ENCODE measurements at regions not wholly inside any gene's neighbourhood (a gene's known extent, or its start where the extent isn't known, plus 50 kb on each side); places are given as distances from the start of the nearest gene placed in this dataset.
A peak's percentile ranks its signal among the peaks of the same experiment; 100 is the strongest.

DNA sequence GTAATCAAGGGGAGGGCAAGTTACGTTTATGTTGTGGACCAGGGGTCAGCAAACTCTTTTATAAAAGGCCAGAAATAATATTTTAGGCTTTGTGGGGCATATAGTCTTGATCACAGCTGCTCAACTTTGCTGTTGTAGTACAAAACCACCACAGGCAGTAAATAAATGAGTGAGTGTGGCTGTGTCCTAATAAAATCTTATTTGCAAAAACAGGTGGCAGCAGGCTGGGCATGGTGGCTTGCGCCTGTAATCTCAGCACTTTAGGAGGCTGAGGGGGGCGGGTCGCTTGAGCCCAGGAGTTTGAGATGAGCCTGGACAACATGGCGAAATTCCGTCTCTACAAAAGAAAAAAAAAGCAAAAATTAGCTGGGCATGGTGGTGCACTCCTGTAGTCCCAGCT, 57.9 kb upstream of the NUP160 start:
- no peak overlapping the region for H2AFZ ChIP-seq (ENCODE audit: low read length)
- H3K4me2 ChIP-seq (ENCODE audit: low read depth, low read length, poor library complexity, severe bottlenecking) = no peak overlapping the region

GRCh38 chr11:47905358-47906059, 57.4 kb upstream of the NUP160 start:
- no peak overlapping the region for H3K27ac ChIP-seq (ENCODE audit: low read length)

More for the DNA sequence above, 57.9 kb upstream of the NUP160 start:
- H3K27me3 ChIP-seq (ENCODE audit: low read length) = no peaks in the 10 kb centered on the region
- H3K27ac ChIP-seq (ENCODE audit: low read length) = no peak overlapping the region
- no peak overlapping the region for H3K4me3 ChIP-seq (ENCODE audit: low read length)
- no peaks in the 10 kb centered on the region for H3K36me3 ChIP-seq (ENCODE audit: insufficient read depth, low read length)
- no peaks in the 10 kb centered on the region for H3K4me1 ChIP-seq (ENCODE audit: low read length)
- no peak overlapping the region for H3K9ac ChIP-seq (ENCODE audit: low read length)
- DNase-seq = no peak
- no peaks in the 10 kb centered on the region for H3K79me2 ChIP-seq (ENCODE audit: low read length)
- H3K9me3 ChIP-seq (ENCODE audit: low read length) = no peaks in the 10 kb centered on the region
- no peaks in the 10 kb centered on the region for H3K9me2 ChIP-seq (replicated peaks; ENCODE audit: insufficient read depth, low read length)
- H4K20me1 ChIP-seq (ENCODE audit: insufficient read depth, low read depth, low read length) = no peaks in the 10 kb centered on the region

DNA sequence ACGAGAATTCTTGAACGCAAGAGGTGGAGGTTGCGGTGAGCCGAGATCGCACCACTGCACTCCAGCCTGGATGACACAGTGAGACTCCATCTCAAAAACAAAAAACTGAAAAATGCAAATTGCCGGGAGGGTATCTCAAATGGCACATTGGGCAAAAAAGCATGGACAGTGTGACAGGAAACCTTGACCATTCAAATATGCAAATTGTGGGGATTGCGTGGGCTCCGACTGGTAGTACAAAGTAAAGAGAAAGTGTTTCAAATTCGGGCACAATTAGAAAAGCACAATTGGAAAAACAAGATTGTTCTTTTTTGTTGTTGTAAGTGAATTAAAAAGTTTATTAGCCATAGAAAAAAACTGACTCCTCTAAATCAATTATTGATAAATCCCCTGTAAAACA, 56.7 kb upstream of the NUP160 start:
- no peaks in the 10 kb centered on the region for H3K9me2 ChIP-seq (replicated peaks; ENCODE audit: insufficient read depth, low read length)
- no peak overlapping the region for H3K9ac ChIP-seq (ENCODE audit: low read length)

More at GRCh38 chr11:47905358-47906059, 57.4 kb upstream of the NUP160 start:
- Histone ChIP-seq H3K4me3 (ENCODE audit: low read length) (no peak overlapping the region), H3K36me3 (ENCODE audit: insufficient read depth, low read length) (no peaks in the 10 kb centered on the region), H3K9me2 (replicated peaks; ENCODE audit: insufficient read depth, low read length) (no peaks in the 10 kb centered on the region), H4K20me1 (ENCODE audit: insufficient read depth, low read depth, low read length) (no peaks in the 10 kb centered on the region), H3K27me3 (ENCODE audit: low read length) (no peaks in the 10 kb centered on the region), H3K9me3 (ENCODE audit: low read length) (no peaks in the 10 kb centered on the region), H3K4me1 (ENCODE audit: low read length) (peaks cover 3% of the 10 kb centered on the region), H3K79me2 (ENCODE audit: low read length) (no peaks in the 10 kb centered on the region), H3K9ac (ENCODE audit: low read length) (no peak overlapping the region), H3K4me2 (ENCODE audit: low read depth, low read length, poor library complexity, severe bottlenecking) (no peak overlapping the region), H2AFZ (ENCODE audit: low read length) (no peak overlapping the region)
- DNase-seq = no peak

GRCh38 chr11:47904048-47904447, 55.9 kb upstream of the NUP160 start:
- Histone ChIP-seq H3K4me2 (ENCODE audit: low read depth, low read length, poor library complexity, severe bottlenecking) (no peak overlapping the region), H3K9me3 (ENCODE audit: low read length) (no peaks in the 10 kb centered on the region), H3K4me1 (ENCODE audit: low read length) (peaks cover 17% of the 10 kb centered on the region), H3K4me3 (ENCODE audit: low read length) (no peak overlapping the region), H4K20me1 (ENCODE audit: insufficient read depth, low read depth, low read length) (no peaks in the 10 kb centered on the region), H3K9ac (ENCODE audit: low read length) (no peak overlapping the region), H3K27me3 (ENCODE audit: low read length) (no peaks in the 10 kb centered on the region), H2AFZ (ENCODE audit: low read length) (no peak overlapping the region), H3K36me3 (ENCODE audit: insufficient read depth, low read length) (no peaks in the 10 kb centered on the region), H3K79me2 (ENCODE audit: low read length) (no peaks in the 10 kb centered on the region), H3K9me2 (replicated peaks; ENCODE audit: insufficient read depth, low read length) (no peaks in the 10 kb centered on the region), H3K27ac (ENCODE audit: low read length) (no peak overlapping the region)
- DNase-seq = no peak

More for the DNA sequence above, 56.7 kb upstream of the NUP160 start:
- H3K27ac ChIP-seq (ENCODE audit: low read length) = no peak overlapping the region
- no peaks in the 10 kb centered on the region for H4K20me1 ChIP-seq (ENCODE audit: insufficient read depth, low read depth, low read length)
- no peak overlapping the region for H3K4me3 ChIP-seq (ENCODE audit: low read length)
- H3K4me1 ChIP-seq (ENCODE audit: low read length) = peaks cover 10% of the 10 kb centered on the region
- no peak overlapping the region for H2AFZ ChIP-seq (ENCODE audit: low read length)
- no peaks in the 10 kb centered on the region for H3K27me3 ChIP-seq (ENCODE audit: low read length)
- H3K36me3 ChIP-seq (ENCODE audit: insufficient read depth, low read length) = no peaks in the 10 kb centered on the region
- no peaks in the 10 kb centered on the region for H3K9me3 ChIP-seq (ENCODE audit: low read length)
- DNase-seq = no peak
- no peak overlapping the region for H3K4me2 ChIP-seq (ENCODE audit: low read depth, low read length, poor library complexity, severe bottlenecking)
- no peaks in the 10 kb centered on the region for H3K79me2 ChIP-seq (ENCODE audit: low read length)

- Histone ChIP-seq H3K9ac (ENCODE audit: low read length) (no peak overlapping the region), H3K4me1 (ENCODE audit: low read length) (peaks cover 22% of the 10 kb centered on the region), H3K4me3 (ENCODE audit: low read length) (no peak overlapping the region; the same call in 1 of the 2 replicates), H3K36me3 (ENCODE audit: insufficient read depth, low read length) (no peaks in the 10 kb centered on the region), H4K20me1 (ENCODE audit: insufficient read depth, low read depth, low read length) (no peaks in the 10 kb centered on the region), H3K4me2 (ENCODE audit: low read depth, low read length, poor library complexity, severe bottlenecking) (peak overlapping the region; percentile 56), H3K27ac (ENCODE audit: low read length) (peak overlapping the region; percentile 68), H2AFZ (ENCODE audit: low read length) (0 out of 2 replicates have a peak overlapping the region, but pooled peaks have one; percentile 38), H3K9me3 (ENCODE audit: low read length) (no peaks in the 10 kb centered on the region), H3K79me2 (ENCODE audit: low read length) (no peaks in the 10 kb centered on the region), H3K27me3 (ENCODE audit: low read length) (no peaks in the 10 kb centered on the region), H3K9me2 (replicated peaks; ENCODE audit: insufficient read depth, low read length) (no peaks in the 10 kb centered on the region)
- DNase-seq = peak; percentile 87
Observed at GRCh38 chr11:47899801-47900200, 51.7 kb upstream of the NUP160 start.

Small RNAs in the stretch of these regions (small RNA-seq; reads per million reads assigned to genes)
- gene AC023232.1 = 0.24 reads per million
